ENCODE measurements at regions not wholly inside any gene's neighbourhood (a gene's known extent, or its start where the extent isn't known, plus 50 kb on each side); places are given as distances from the start of the nearest gene placed in this dataset.

DNA sequence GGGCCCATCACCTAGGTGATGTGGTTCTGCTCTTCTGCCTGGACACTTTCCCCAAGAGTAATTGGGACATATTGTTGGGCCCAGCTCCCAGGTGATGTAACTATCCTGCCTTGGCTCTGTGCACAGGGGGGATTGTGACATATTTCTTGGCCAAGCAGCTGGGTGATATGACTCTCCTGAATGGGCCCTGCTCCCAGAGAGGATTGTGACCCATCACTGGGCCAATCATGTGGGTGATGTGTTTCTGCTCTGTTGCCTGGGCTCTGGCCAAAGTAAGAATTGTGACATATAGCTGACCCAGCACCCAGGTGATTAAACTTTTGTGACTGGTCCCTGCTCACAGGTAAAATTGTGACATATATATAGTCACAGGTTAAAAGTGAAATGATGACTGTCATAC is 1904.9 kb downstream of the TP53TG3F start:
- H3K4me3 ChIP-seq (ENCODE audit: low read length) = no peak overlapping the region
- no peak for TF ChIP-seq EZH2phosphoT487 (IDR thresholded peaks at IDR 0.05; ENCODE audit: borderline replicate concordance, low read length)
- TF ChIP-seq, protein P1, sequence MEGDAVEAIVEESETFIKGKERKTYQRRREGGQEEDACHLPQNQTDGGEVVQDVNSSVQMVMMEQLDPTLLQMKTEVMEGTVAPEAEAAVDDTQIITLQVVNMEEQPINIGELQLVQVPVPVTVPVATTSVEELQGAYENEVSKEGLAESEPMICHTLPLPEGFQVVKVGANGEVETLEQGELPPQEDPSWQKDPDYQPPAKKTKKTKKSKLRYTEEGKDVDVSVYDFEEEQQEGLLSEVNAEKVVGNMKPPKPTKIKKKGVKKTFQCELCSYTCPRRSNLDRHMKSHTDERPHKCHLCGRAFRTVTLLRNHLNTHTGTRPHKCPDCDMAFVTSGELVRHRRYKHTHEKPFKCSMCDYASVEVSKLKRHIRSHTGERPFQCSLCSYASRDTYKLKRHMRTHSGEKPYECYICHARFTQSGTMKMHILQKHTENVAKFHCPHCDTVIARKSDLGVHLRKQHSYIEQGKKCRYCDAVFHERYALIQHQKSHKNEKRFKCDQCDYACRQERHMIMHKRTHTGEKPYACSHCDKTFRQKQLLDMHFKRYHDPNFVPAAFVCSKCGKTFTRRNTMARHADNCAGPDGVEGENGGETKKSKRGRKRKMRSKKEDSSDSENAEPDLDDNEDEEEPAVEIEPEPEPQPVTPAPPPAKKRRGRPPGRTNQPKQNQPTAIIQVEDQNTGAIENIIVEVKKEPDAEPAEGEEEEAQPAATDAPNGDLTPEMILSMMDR (IDR thresholded peaks at IDR 0.05; ENCODE audit: low read depth, low read length, poor library complexity, severe bottlenecking) = no peak
- peaks cover 3% of the 10 kb centered on the region; the same call in 1 of the 2 replicates for H3K9me3 ChIP-seq (ENCODE audit: control insufficient read depth, insufficient read depth, low read length)
- no peaks in the 10 kb centered on the region for H3K27me3 ChIP-seq (ENCODE audit: control insufficient read depth, low read length)
- no peak overlapping the region for H3K27ac ChIP-seq (ENCODE audit: low read depth, low read length)
- H3K36me3 ChIP-seq (ENCODE audit: control insufficient read depth, low read length) = no peaks in the 10 kb centered on the region
- H3K4me2 ChIP-seq (ENCODE audit: low read length) = no peak overlapping the region
- H3F3A ChIP-seq (ENCODE audit: control insufficient read depth, insufficient read depth) = no peaks in the 10 kb centered on the region
- no peaks in the 10 kb centered on the region for H4K20me1 ChIP-seq (ENCODE audit: control insufficient read depth, insufficient read depth, low read depth, low read length)
- no peaks in the 10 kb centered on the region for H3K79me2 ChIP-seq (ENCODE audit: control insufficient read depth, low read length)
- H3K9me2 ChIP-seq (replicated peaks; ENCODE audit: control insufficient read depth, low read length) = no peaks in the 10 kb centered on the region
- H3K4me1 ChIP-seq (ENCODE audit: control insufficient read depth, low read length) = no peaks in the 10 kb centered on the region

GRCh38 chr16:35365675-35366074 is 1906.3 kb downstream of the TP53TG3F start:
- H3K27me3 ChIP-seq (ENCODE audit: control insufficient read depth, low read length) = no peaks in the 10 kb centered on the region
- no peak overlapping the region for H3K27ac ChIP-seq (ENCODE audit: low read depth, low read length)
- H3K36me3 ChIP-seq (ENCODE audit: control insufficient read depth, low read length) = no peaks in the 10 kb centered on the region
- H3F3A ChIP-seq (ENCODE audit: control insufficient read depth, insufficient read depth) = no peaks in the 10 kb centered on the region
- no peak overlapping the region for H3K4me2 ChIP-seq (ENCODE audit: low read length)
- H3K9me3 ChIP-seq (ENCODE audit: control insufficient read depth, insufficient read depth, low read length) = peaks cover 3% of the 10 kb centered on the region; the same call in 1 of the 2 replicates
- H3K79me2 ChIP-seq (ENCODE audit: control insufficient read depth, low read length) = no peaks in the 10 kb centered on the region
- TF ChIP-seq, protein P1 (IDR thresholded peaks at IDR 0.05; ENCODE audit: low read depth, low read length, poor library complexity, severe bottlenecking) = no peak
- no peak for TF ChIP-seq EZH2phosphoT487 (IDR thresholded peaks at IDR 0.05; ENCODE audit: borderline replicate concordance, low read length)
- no peaks in the 10 kb centered on the region for H3K9me2 ChIP-seq (replicated peaks; ENCODE audit: control insufficient read depth, low read length)
- H3K4me3 ChIP-seq (ENCODE audit: low read length) = no peak overlapping the region
- no peaks in the 10 kb centered on the region for H3K4me1 ChIP-seq (ENCODE audit: control insufficient read depth, low read length)
- no peaks in the 10 kb centered on the region for H4K20me1 ChIP-seq (ENCODE audit: control insufficient read depth, insufficient read depth, low read depth, low read length)

- Histone ChIP-seq H3K9me3 (ENCODE audit: control insufficient read depth, insufficient read depth, low read length) (no peaks in the 10 kb centered on the region; the same call in 1 of the 2 replicates), H3K9me2 (replicated peaks; ENCODE audit: control insufficient read depth, low read length) (no peaks in the 10 kb centered on the region), H4K20me1 (ENCODE audit: control insufficient read depth, insufficient read depth, low read depth, low read length) (no peaks in the 10 kb centered on the region), H3F3A (ENCODE audit: control insufficient read depth, insufficient read depth) (no peaks in the 10 kb centered on the region), H3K27me3 (ENCODE audit: control insufficient read depth, low read length) (no peaks in the 10 kb centered on the region), H3K4me1 (ENCODE audit: control insufficient read depth, low read length) (no peaks in the 10 kb centered on the region), H3K36me3 (ENCODE audit: control insufficient read depth, low read length) (no peaks in the 10 kb centered on the region), H3K4me2 (ENCODE audit: low read length) (no peak overlapping the region), H3K27ac (ENCODE audit: low read depth, low read length) (no peak overlapping the region), H3K4me3 (ENCODE audit: low read length) (no peak overlapping the region), H3K79me2 (ENCODE audit: control insufficient read depth, low read length) (no peaks in the 10 kb centered on the region)
- TF ChIP-seq, protein P1 (IDR thresholded peaks at IDR 0.05; ENCODE audit: low read depth, low read length, poor library complexity, severe bottlenecking) = no peak
- no peak for TF ChIP-seq EZH2phosphoT487 (IDR thresholded peaks at IDR 0.05; ENCODE audit: borderline replicate concordance, low read length)
Observed at GRCh38 chr16:35370617-35371016, 1911.2 kb downstream of the TP53TG3F start.

All from DOHH2 (cell line).